AG04450 (cell line): ENCODE measurements at regions not wholly inside any gene's neighbourhood (a gene's known extent, or its start where the extent isn't known, plus 50 kb on each side); places are given as distances from the start of the nearest gene placed in this dataset.

Source experiments
- CTCF ChIA-PET: fragments of 300-600, 350-600 bp; formaldehyde crosslinking; extraction: SDS; loops from one replicate; lab custom pipeline; 2022; ENCODE audit warnings: antibody characterized with exemption, inconsistent platforms; lab: Charles Lee
- POLR2A ChIA-PET: fragments of 350-600 bp; formaldehyde crosslinking; extraction: SDS; loops from one replicate; lab custom pipeline; 2021; ENCODE audit warnings: antibody characterized with exemption, inconsistent platforms; lab: Yijun Ruan, JAX
- DNase-seq: peaks from one replicate; pipeline ENCODE4 v3.0.0-alpha.2; 2011; ENCODE audit warnings: low read depth, low spot score
- H3K27ac ChIP-seq: one replicate; pipeline ENCODE4 v1.5.1; 2012; ENCODE audit warnings: low read depth, low read length, control low read depth
- H3K27me3 ChIP-seq: one replicate; pipeline ENCODE4 v1.6.0; 2012; ENCODE audit warnings: low read length; ENCODE audit not compliant: control insufficient read depth, insufficient read depth
- H3K4me3 ChIP-seq: 2 replicates; pipeline ENCODE4 v1.5.1; 2011; ENCODE audit warnings: mild to moderate bottlenecking, low read depth, low read length, control low read depth
- H3K9me3 ChIP-seq: 2 replicates; pipeline ENCODE4 v1.5.1; 2012; ENCODE audit warnings: low read length; ENCODE audit not compliant: control insufficient read depth, insufficient read depth
- TF ChIP-seq, protein P1 (sequence below): IDR thresholded peaks from 2 replicates; pipeline ENCODE4 v1.5.1; 2011; ENCODE audit warnings: low read depth, low read length, control low read depth, inconsistent platforms

GRCh38 chr1:87200875-87201638 is 127.6 kb upstream of the LMO4 start:
- H3K27ac ChIP-seq = no peak overlapping the region
- H3K27me3 ChIP-seq = no peaks in the 10 kb centered on the region
- no peak overlapping the region for H3K4me3 ChIP-seq
- TF ChIP-seq, protein P1, sequence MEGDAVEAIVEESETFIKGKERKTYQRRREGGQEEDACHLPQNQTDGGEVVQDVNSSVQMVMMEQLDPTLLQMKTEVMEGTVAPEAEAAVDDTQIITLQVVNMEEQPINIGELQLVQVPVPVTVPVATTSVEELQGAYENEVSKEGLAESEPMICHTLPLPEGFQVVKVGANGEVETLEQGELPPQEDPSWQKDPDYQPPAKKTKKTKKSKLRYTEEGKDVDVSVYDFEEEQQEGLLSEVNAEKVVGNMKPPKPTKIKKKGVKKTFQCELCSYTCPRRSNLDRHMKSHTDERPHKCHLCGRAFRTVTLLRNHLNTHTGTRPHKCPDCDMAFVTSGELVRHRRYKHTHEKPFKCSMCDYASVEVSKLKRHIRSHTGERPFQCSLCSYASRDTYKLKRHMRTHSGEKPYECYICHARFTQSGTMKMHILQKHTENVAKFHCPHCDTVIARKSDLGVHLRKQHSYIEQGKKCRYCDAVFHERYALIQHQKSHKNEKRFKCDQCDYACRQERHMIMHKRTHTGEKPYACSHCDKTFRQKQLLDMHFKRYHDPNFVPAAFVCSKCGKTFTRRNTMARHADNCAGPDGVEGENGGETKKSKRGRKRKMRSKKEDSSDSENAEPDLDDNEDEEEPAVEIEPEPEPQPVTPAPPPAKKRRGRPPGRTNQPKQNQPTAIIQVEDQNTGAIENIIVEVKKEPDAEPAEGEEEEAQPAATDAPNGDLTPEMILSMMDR = no peak
- ChIA-PET CTCF (no interaction called here), POLR2A (no interaction called here)
- no peak for DNase-seq
- no peaks in the 10 kb centered on the region for H3K9me3 ChIP-seq

- POLR2A ChIA-PET = no interaction called here
- Histone ChIP-seq H3K27ac (no peak overlapping the region), H3K4me3 (no peak overlapping the region), H3K9me3 (no peaks in the 10 kb centered on the region), H3K27me3 (no peaks in the 10 kb centered on the region)
- CTCF ChIA-PET = no interaction called here
- no peak for DNase-seq
- TF ChIP-seq, protein P1 = no peak
These were observed 126.9 kb upstream of the LMO4 start for GRCh38 chr1:87201768-87202167.

DNA sequence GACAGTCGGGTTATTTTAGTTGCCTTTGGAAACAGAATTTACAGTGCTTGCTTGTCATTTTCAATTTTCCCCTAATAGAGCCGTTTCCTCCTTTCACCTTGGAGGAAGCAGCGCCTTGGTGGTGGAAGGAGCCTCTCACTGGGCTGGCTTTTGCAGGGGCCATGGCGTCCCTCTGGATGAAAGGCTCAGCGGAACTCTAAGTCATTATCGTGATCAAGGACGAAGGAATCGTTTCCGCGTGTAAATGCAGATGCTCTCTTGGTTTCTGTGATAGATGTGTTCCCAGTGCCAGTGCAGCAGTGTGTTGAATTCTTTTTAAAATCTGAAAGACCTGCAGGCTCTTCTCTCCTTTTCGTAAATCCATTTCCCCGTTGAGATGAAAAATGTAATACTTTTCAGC is 126.2 kb upstream of the LMO4 start:
- Histone ChIP-seq H3K27me3 (no peaks in the 10 kb centered on the region), H3K9me3 (no peaks in the 10 kb centered on the region), H3K27ac (no peak overlapping the region), H3K4me3 (no peak overlapping the region)
- POLR2A ChIA-PET = no interaction called here
- CTCF ChIA-PET = no interaction called here
- TF ChIP-seq, protein P1 = no peak
- no peak for DNase-seq

- ChIA-PET CTCF (no interaction called here), POLR2A (no interaction called here)
- no peaks in the 10 kb centered on the region for H3K27me3 ChIP-seq
- no peak overlapping the region for H3K27ac ChIP-seq
- H3K4me3 ChIP-seq = no peak overlapping the region
- DNase-seq = no peak
- H3K9me3 ChIP-seq = no peaks in the 10 kb centered on the region
- TF ChIP-seq, protein P1 = no peak
These were observed 125.6 kb upstream of the LMO4 start for GRCh38 chr1:87202922-87203655.

GRCh38 chr1:87203904-87204303 is 124.8 kb upstream of the LMO4 start:
- DNase-seq = no peak

More at GRCh38 chr1:87203904-87204303, 124.8 kb upstream of the LMO4 start:
- Histone ChIP-seq H3K27ac (no peak overlapping the region), H3K4me3 (no peak overlapping the region), H3K27me3 (no peaks in the 10 kb centered on the region), H3K9me3 (no peaks in the 10 kb centered on the region)
- TF ChIP-seq, protein P1 = no peak
- CTCF ChIA-PET = no interaction called here
- POLR2A ChIA-PET = no interaction called here
